ENCODE measurements at regions not wholly inside any gene's neighbourhood (a gene's known extent, or its start where the extent isn't known, plus 50 kb on each side); places are given as distances from the start of the nearest gene placed in this dataset.

GRCh38 chr6:80767808-80768207, 661.3 kb downstream of the BCKDHB start:
- TF ChIP-seq, protein P1, sequence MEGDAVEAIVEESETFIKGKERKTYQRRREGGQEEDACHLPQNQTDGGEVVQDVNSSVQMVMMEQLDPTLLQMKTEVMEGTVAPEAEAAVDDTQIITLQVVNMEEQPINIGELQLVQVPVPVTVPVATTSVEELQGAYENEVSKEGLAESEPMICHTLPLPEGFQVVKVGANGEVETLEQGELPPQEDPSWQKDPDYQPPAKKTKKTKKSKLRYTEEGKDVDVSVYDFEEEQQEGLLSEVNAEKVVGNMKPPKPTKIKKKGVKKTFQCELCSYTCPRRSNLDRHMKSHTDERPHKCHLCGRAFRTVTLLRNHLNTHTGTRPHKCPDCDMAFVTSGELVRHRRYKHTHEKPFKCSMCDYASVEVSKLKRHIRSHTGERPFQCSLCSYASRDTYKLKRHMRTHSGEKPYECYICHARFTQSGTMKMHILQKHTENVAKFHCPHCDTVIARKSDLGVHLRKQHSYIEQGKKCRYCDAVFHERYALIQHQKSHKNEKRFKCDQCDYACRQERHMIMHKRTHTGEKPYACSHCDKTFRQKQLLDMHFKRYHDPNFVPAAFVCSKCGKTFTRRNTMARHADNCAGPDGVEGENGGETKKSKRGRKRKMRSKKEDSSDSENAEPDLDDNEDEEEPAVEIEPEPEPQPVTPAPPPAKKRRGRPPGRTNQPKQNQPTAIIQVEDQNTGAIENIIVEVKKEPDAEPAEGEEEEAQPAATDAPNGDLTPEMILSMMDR (IDR thresholded peaks at IDR 0.05 in 2 of 3, conservative IDR thresholded peaks at IDR 0.05 in 1 of 3; ENCODE audit: control insufficient read depth in 2 of 3, extremely low read depth in 1 of 3, insufficient read depth in 1 of 3, low read depth in 3 of 3, low read length in 3 of 3) = no peak
- TF ChIP-seq ZNF274 (IDR thresholded peaks at IDR 0.05; ENCODE audit: insufficient read depth, insufficient read length) = no peak
